MM.1S (cell line): ENCODE measurements at regions not wholly inside any gene's neighbourhood (a gene's known extent, or its start where the extent isn't known, plus 50 kb on each side); places are given as distances from the start of the nearest gene placed in this dataset.

ENCODE experiments used
- DNase-seq: peaks from one replicate; pipeline ENCODE4 v3.0.0-alpha.2; 2015
- H2AFZ ChIP-seq: fragments of 300-600 bp; sonication (generic); 2 replicates; pipeline ENCODE4 v1.6.0; 2016; ENCODE audit warnings: antibody characterized with exemption, low read length
- H3F3A ChIP-seq: fragments of 300-600 bp; sonication (generic); 2 replicates; pipeline ENCODE4 v1.6.1; 2016; ENCODE audit warnings: mild to moderate bottlenecking, antibody characterized with exemption, low read length, moderate library complexity, mixed read lengths; ENCODE audit not compliant: insufficient read depth
- H3K27ac ChIP-seq: fragments of 300-600 bp; sonication (generic); 2 replicates; pipeline ENCODE4 v1.5.1; 2016; ENCODE audit warnings: mild to moderate bottlenecking, low read length
- H3K27me3 ChIP-seq: fragments of 300-600 bp; sonication (generic); replicated peaks from 2 replicates; pipeline ENCODE4 v1.6.0; 2016; ENCODE audit warnings: low read length; ENCODE audit not compliant: insufficient read depth
- H3K36me3 ChIP-seq: fragments of 300-600 bp; sonication (generic); replicated peaks from 2 replicates; pipeline ENCODE4 v1.6.1; 2016; ENCODE audit warnings: mild to moderate bottlenecking, low read length, mixed read lengths; ENCODE audit not compliant: insufficient read depth
- H3K4me1 ChIP-seq: fragments of 300-600 bp; sonication (generic); 2 replicates; pipeline ENCODE4 v1.6.1; 2016; ENCODE audit warnings: low read length, mixed read lengths
- H3K4me2 ChIP-seq: fragments of 300-600 bp; sonication (generic); 2 replicates; pipeline ENCODE4 v1.6.0; 2016; ENCODE audit warnings: low read depth, low read length
- H3K4me3 ChIP-seq: fragments of 300-600 bp; sonication (generic); 2 replicates; pipeline ENCODE4 v1.5.1; 2016; ENCODE audit warnings: low read length, mixed read lengths
- H3K79me2 ChIP-seq: fragments of 300-600 bp; sonication (generic); 2 replicates; pipeline ENCODE4 v1.6.1; 2016; ENCODE audit warnings: mixed run types, low read length, mixed read lengths
- H3K9ac ChIP-seq: fragments of 300-600 bp; sonication (generic); 2 replicates; pipeline ENCODE4 v1.6.1; 2016; ENCODE audit warnings: low read length, mixed read lengths
- H3K9me2 ChIP-seq: fragments of 300-600 bp; sonication (generic); replicated peaks from 2 replicates; pipeline ENCODE4 v1.6.1; 2016; ENCODE audit warnings: mild to moderate bottlenecking, low read length, mixed read lengths; ENCODE audit not compliant: insufficient read depth
- H3K9me3 ChIP-seq: fragments of 300-600 bp; sonication (generic); replicated peaks from 2 replicates; pipeline ENCODE4 v1.6.1; 2016; ENCODE audit warnings: mild to moderate bottlenecking, low read length, mixed read lengths; ENCODE audit not compliant: insufficient read depth
- H4K20me1 ChIP-seq: fragments of 300-600 bp; sonication (generic); 2 replicates; pipeline ENCODE4 v1.6.1; 2016; ENCODE audit warnings: mild to moderate bottlenecking, low read length, moderate library complexity, mixed read lengths; ENCODE audit not compliant: insufficient read depth
- EZH2 ChIP-seq: fragments of 300-600 bp; sonication (generic); optimal IDR thresholded peaks from 2 replicates; pipeline ENCODE3; 2017; ENCODE audit warnings: low read depth, mild to moderate bottlenecking, antibody characterized with exemption, low read length, mixed read lengths
- EZH2phosphoT487 ChIP-seq: fragments of 300-600 bp; sonication (generic); IDR thresholded peaks from 2 replicates; pipeline ENCODE4 v1.6.1; 2018; ENCODE audit warnings: antibody characterized with exemption, low read length
- TF ChIP-seq, protein P1 (sequence below): fragments of 300-600 bp; sonication (generic); IDR thresholded peaks from 2 replicates; pipeline ENCODE4 v1.5.1; 2016; ENCODE audit warnings: antibody characterized with exemption, low read length, mixed read lengths

DNA sequence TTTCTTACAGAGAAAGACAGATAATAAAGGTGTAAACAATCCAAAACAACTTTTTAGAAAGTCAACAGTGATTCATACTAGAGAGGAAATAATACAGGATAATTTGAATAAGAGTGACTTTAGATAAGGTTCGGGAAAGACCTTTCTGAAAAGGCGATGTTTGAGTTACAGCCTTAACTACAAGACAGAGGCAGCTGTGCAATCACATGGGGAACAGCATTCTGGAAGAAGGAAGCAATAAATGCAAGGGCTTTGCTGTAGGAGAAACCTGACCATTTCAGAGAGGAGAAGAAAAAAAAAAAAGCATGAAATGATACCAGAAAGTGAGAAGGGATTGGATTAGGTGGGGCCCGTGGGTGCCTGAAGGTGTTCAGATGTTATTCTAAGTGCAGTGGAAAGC, 200.6 kb upstream of the ATP11B start:
- H3K9me3 ChIP-seq, result no peaks in the 10 kb centered on the region
- no peak overlapping the region for H3K27ac ChIP-seq
- no peaks in the 10 kb centered on the region for H3K36me3 ChIP-seq
- no peaks in the 10 kb centered on the region for H3K4me1 ChIP-seq
- TF ChIP-seq, protein P1, sequence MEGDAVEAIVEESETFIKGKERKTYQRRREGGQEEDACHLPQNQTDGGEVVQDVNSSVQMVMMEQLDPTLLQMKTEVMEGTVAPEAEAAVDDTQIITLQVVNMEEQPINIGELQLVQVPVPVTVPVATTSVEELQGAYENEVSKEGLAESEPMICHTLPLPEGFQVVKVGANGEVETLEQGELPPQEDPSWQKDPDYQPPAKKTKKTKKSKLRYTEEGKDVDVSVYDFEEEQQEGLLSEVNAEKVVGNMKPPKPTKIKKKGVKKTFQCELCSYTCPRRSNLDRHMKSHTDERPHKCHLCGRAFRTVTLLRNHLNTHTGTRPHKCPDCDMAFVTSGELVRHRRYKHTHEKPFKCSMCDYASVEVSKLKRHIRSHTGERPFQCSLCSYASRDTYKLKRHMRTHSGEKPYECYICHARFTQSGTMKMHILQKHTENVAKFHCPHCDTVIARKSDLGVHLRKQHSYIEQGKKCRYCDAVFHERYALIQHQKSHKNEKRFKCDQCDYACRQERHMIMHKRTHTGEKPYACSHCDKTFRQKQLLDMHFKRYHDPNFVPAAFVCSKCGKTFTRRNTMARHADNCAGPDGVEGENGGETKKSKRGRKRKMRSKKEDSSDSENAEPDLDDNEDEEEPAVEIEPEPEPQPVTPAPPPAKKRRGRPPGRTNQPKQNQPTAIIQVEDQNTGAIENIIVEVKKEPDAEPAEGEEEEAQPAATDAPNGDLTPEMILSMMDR, result no peak
- TF ChIP-seq EZH2 (no peak), EZH2phosphoT487 (no peak)
- DNase-seq, result no peak
- H3K9ac ChIP-seq, result no peak overlapping the region
- no peak overlapping the region for H3K4me2 ChIP-seq
- H3K4me3 ChIP-seq, result no peak overlapping the region
- H3F3A ChIP-seq, result no peaks in the 10 kb centered on the region
- no peaks in the 10 kb centered on the region for H3K79me2 ChIP-seq
- H3K9me2 ChIP-seq, result no peaks in the 10 kb centered on the region
- no peaks in the 10 kb centered on the region for H3K27me3 ChIP-seq
- H2AFZ ChIP-seq, result no peak overlapping the region
- no peaks in the 10 kb centered on the region for H4K20me1 ChIP-seq

DNA sequence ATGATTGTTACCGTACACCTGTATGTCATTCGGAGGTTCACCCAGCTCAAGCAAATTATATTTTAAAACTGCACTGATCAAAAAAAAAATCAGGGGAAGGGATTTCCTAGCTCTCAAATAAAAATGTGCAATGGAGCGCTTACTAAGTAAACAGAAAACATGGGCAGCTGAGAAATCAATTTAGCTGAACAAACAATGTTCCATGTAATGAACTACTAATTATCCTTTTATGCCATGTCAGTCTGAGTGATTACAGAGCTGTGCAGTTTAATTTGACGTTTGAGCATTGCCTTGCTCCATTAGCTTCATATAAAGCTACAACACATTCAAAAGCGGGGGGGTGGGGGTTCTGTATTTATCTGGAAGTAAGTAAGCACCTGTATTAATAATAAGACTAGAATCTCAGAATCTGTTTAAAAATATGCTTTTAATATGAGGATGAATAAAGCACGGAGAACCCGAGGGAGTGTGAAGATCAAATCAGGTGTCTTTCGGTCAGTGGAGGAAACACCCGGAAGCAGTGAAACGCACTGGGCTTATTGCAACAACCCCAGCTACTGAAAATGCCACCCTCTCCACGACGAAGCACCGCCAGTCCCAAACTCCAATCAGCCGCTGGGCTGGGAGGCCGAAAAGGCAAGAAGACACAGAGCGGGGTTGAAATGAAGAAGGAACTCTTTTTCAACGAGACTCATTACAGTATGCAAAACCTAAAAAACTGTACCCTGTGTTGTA, 196.5 kb upstream of the ATP11B start:
- no peak for DNase-seq
- Histone ChIP-seq H3K4me2 (no peak overlapping the region), H3K9ac (no peak overlapping the region)

DNA sequence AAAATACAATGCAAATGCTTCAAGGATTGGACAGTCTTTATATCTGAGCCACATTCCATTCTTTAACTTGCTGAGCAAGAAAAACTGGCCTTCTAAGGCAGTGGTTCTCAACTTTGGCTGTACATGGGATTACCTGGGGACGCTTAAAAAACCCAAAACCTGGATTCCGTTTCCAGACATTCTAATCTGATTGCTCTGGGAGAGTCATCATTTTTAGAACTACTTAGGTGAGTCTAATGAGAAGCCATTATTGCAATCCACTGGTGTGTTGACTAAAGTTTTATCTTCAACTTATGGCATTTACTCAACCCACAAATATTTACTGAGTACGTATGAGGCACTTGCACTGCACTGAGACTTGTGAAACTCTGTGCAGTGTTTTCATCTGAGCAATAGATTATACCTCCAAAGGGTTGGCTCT, 195.7 kb upstream of the ATP11B start:
- Histone ChIP-seq H3F3A (no peaks in the 10 kb centered on the region), H2AFZ (no peak overlapping the region), H3K4me2 (no peak overlapping the region), H3K4me3 (no peak overlapping the region), H3K36me3 (no peaks in the 10 kb centered on the region), H3K9me3 (no peaks in the 10 kb centered on the region), H3K9me2 (no peaks in the 10 kb centered on the region), H3K27me3 (no peaks in the 10 kb centered on the region), H3K9ac (no peak overlapping the region), H4K20me1 (no peaks in the 10 kb centered on the region), H3K27ac (no peak overlapping the region), H3K4me1 (peaks cover 10% of the 10 kb centered on the region), H3K79me2 (no peaks in the 10 kb centered on the region)
- DNase-seq, result no peak
- TF ChIP-seq EZH2 (no peak), EZH2phosphoT487 (no peak)
- TF ChIP-seq, protein P1, result no peak

More for the DNA sequence above, 196.5 kb upstream of the ATP11B start:
- Histone ChIP-seq H3K9me2 (no peaks in the 10 kb centered on the region), H3F3A (no peaks in the 10 kb centered on the region), H2AFZ (no peak overlapping the region), H3K4me3 (no peak overlapping the region), H3K36me3 (no peaks in the 10 kb centered on the region), H3K27me3 (no peaks in the 10 kb centered on the region), H3K4me1 (peaks cover 10% of the 10 kb centered on the region), H3K79me2 (no peaks in the 10 kb centered on the region), H3K9me3 (no peaks in the 10 kb centered on the region), H3K27ac (no peak overlapping the region), H4K20me1 (no peaks in the 10 kb centered on the region)
- TF ChIP-seq EZH2phosphoT487 (no peak), EZH2 (no peak)
- TF ChIP-seq, protein P1, result no peak
